8988T (cell line): ENCODE measurements at regions not wholly inside any gene's neighbourhood (a gene's known extent, or its start where the extent isn't known, plus 50 kb on each side); places are given as distances from the start of the nearest gene placed in this dataset.

ENCODE experiments used
- DNase-seq: peaks from one replicate; pipeline ENCODE4 v3.0.0; 2011

DNA sequence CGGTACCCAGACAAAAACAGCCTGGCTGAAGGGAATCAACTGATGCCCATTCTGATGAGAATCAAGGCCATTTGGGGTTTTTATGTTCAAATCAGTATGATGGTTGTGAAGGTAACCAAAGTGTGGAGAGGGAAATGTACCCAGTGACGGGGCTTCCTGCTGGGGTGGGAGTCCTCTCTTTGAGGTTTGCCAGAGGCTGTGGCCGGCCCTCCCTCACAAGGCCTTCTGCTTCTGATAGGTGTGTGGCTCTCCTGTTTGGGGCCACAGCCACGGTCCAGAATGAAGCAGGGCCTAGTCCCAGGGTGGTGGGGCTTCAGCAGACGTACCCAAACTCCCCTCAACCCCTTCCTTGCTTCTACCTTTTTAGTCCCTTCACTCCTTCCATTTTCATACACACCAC is 86.7 kb upstream of the NAA20 start:
- no peak for DNase-seq

GRCh38 chr20:19932170-19932667 is 84.9 kb upstream of the NAA20 start:
- DNase-seq, result no peak

DNA sequence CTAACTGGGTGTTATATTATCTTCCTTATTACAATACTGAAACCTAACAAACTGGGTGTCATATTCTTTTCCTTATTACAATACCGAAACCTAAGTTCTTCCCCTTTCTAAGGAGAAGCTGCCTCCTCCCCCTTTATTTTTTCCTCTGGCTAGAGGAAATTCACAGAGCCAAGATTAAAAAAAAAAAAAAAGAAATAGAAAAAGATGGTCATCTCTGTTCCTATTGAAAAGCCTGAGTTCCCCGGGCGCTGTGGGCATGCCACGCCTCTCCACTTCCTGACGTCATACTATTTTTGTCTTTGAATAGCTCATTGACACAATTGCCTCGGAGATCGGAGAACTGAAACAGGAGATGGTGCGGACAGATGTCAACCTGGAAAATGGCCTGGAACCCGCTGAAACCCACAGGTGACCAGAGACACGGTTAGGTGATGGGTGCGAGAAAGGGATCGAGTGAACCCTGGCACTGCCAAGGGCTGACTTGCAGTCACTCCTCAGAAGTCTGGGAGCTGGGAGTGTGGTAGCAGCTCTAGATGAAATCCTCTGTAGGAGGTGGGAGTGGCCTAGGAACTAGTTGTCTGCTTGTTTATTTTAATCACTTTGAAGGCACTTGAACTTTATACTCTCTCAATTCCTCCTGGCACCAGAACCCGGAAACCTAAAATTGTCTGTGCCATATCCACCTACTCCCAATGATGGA is 82.2 kb upstream of the NAA20 start:
- no peak for DNase-seq

DNA sequence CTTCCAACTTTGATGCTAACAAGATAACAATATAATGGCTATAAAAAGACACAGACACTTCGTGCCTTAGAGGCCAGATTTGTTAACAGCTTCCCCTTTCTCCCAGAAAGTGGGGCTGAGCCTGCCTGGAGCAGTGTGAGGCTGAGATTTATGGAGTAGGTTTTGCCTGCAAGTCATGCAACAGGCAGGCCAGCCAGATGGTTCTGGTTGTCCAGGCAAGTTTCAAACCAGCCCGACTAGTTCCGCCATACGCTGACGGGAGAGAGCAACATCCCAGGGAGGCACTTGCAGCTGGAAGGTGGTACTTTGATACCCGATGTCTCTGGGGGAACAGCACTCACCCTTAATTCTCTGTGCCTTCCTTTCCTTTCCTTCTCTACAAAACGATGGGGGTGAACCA is 81.3 kb upstream of the NAA20 start:
- DNase-seq, result no peak

- DNase-seq, result no peak
Measured at GRCh38 chr20:19936466-19937200, 80.5 kb upstream of the NAA20 start.

- DNase-seq, result no peak
Measured at GRCh38 chr20:19937218-19937617, 79.9 kb upstream of the NAA20 start.

DNA sequence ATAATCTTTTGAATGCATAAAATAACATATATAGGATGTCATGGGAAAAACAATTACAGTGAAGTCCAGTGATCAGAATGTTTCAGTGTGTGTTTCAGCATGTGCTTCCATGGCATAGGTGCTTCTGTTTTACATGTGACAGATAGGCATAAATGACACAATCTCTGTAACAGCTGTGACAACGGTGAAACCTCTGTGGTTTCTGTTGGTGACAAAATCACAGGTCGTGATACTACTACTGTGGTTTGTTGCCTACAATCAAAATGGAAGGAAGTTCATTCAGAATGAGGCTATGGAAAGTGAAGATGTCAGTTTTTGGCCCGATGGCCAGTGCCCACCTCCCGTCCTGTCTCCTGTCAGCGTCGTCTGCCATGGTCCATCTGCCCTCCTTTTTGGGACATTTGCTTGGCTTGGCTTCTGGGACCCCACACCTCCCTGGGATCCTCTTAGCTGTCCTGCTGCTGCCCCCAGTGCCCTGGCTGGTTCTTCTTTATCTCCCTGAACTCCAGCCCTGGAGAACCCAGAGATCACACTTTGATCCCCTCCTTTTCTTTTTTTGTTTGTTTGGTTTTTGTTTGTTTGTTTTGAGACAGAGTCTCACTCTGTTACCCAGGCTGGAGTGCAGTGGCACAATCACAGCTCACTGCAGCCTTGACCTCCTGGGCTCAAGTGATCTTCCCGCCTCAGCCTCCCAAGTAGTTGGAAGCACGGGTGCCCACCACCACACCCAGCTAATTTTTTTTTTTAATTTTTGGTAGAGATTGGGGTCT is 79.3 kb upstream of the NAA20 start:
- DNase-seq, result no peak

GRCh38 chr20:19938421-19939090 is 78.6 kb upstream of the NAA20 start:
- no peak for DNase-seq

DNA sequence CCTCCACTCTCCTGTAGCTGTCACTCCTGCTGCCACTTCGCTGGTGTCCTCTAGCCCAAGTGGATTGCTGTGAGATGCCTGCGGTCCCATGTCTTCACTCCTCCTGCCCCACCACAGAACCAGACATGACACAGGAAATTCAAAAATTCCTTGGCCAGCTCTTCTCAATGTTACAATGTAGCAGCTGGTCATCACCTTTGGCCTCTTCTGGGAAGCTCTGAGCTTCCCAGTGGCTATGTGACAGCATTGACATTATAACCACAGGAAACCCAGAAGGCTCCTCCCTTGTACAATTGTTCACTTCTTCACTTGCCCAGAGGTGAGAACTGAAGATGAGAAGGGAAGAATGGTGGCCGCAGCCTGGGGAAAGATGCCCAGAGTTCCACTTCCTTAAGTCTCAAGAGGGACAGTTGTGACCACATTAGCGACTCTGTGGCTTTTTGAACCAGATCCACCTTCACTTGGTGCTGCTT is 76.1 kb upstream of the NAA20 start:
- DNase-seq, result no peak

DNA sequence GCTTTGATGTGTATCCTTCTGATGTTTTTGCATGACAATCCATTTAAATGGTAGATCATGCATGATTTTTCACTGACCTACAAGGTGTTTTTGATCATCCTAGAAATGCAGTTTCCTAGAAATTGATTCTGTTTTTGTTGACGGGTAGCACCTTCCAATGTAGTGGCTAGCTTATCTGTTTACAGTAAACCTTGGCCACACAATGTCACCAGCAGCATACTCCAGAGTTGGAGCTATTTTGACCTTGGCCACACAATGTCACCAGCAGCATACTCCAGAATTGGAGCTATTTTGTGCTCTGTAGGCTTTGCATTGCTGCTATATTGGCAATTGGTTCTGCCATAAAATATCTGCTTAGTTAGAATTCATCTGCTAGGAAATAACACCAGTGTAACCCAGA is 74.6 kb upstream of the NAA20 start:
- DNase-seq, result no peak

DNA sequence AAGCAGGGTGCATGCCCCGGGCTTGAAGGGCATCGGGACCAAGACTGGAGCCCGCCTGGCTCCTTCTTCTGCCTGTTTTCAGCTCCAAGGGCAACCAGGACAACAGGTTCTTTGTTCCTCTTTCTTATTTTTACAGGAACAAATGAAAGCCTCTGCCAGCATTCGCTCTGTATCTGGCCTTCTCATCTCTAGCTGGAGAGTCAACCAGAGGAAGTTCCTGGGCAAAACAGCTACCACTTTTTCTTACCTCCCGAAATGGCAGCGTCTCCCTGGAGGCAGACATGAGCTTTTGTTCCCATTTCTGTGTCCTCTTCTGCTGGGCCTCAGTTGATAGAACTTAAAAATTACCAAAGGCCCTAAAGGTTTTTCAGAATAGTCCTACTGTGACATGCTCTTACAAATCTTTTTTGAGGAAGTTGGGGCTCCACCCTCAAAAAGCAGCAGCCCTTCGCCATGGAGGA is 74.1 kb upstream of the NAA20 start:
- DNase-seq, result no peak

GRCh38 chr20:19944772-19945459 is 72.2 kb upstream of the NAA20 start:
- no peak for DNase-seq

GRCh38 chr20:19945732-19946670 is 71.2 kb upstream of the NAA20 start:
- DNase-seq, result no peak

- no peak for DNase-seq
Measured at GRCh38 chr20:19947611-19948264, 69.4 kb upstream of the NAA20 start.

DNA sequence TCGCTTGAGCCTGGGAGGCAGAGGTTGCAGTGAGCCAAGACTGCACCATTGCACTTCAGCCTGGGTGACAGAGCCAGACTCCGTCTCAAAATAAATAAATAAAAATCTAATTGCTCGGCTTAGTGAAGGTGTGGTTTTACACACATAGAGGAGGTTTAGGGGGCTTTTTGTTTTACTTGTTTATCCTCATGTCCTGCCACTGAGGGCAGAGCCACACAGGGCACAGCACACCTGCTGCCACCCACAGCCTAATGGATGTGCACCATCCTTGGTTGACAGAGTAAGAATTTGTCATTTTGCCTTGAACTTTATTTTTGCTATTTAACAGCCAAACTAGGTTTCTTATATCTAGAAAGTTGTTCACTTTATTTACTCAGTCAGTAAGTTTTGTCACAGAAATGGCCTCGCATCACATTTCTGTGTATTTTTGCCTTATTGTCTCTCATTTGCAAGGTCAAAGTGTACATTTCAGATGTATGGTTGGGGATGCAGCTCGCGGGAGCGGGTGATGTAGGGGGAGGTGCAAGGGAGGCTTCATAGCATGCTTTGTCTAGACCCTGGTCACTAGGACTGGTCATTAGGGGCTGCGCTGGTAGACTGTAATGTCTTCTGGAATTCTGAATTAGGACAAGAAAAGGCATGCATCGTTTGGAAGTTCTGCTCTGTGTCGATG is 67.8 kb upstream of the NAA20 start:
- DNase-seq, result no peak

DNA sequence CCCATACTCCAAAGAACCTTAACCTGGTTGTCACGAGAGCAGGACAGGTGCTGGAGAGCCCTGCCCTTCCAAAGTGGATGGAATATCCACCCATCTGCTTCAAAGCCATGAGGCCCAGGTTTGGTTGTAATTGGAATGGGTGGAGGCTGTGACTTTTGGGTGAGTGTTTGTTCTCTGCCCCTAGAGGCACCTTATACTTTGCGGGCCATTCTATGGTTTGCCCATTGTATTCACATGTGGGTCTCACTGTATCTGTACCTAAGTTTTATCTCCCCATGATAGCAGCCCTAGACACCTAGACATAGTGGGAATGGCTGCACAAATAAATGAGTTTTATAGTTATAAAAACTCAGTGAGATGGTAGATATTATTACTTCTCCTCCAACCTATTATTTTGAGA is 67.1 kb upstream of the NAA20 start:
- no peak for DNase-seq

DNA sequence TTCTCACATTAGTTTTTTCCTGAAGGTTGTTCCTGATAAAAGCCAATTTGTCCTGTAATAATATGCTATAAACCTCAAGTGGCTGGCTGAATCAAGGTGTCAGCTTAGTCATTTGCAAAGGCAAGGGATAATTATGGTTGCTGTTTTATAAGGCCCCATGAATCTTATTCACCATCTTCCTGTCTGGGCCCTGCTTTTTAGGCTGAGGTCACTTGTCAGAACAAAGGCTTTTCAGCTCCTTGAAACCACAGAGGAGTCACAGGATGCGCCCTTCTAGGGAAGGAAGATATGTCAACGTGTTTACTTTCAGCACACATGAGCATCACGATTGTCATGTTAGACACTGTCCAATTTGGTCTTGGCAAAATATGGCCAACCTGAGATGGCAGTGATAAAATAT is 64.8 kb upstream of the NAA20 start:
- no peak for DNase-seq

- no peak for DNase-seq
Measured at GRCh38 chr20:19953606-19954005, 63.6 kb upstream of the NAA20 start.

- DNase-seq, result no peak
Measured at GRCh38 chr20:19956976-19957375, 60.2 kb upstream of the NAA20 start.

- no peak for DNase-seq
Measured at GRCh38 chr20:19958219-19958618, 58.9 kb upstream of the NAA20 start.
